ENCODE measurements at regions not wholly inside any gene's neighbourhood (a gene's known extent, or its start where the extent isn't known, plus 50 kb on each side); places are given as distances from the start of the nearest gene placed in this dataset.
"Not testable (repeated sequence)": the region's sequence is repeated elsewhere in the genome, so short reads cannot be mapped to it uniquely, and the experiment has no call there.

DNA sequence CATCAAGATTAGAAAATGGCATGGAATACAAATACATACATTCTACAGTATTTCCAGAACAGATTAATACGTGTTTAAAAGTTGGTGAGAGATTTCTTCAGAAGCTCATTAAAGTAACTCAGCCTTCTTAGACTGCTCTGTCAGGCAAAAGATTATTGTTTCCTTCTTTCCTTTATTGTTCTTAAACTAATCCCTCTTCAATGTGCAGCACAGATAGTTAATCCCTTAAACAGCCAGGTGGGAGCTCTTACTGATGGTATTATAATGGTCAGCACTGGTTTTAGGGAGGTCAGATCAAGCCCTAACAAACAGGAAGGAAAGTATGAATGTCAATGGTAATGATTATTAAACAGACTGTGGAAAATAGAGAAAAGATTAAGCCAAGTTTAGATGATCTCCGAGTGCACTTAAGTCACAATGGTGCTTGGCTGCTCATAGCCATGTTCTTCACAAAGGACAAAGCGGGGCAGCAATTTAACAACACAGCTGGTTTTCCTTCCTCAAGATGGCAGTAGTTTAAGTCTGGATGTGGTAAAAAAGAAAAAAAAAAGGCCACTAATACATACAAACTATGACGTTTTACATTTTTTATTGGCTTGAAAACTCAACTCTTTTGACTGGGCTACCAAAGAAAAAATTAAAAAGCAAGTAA, 992.6 kb downstream of the PCDH9 start:
- no peak for DNase-seq

- no peak for DNase-seq
These were observed 996.0 kb downstream of the PCDH9 start for GRCh38 chr13:66234159-66234558.

- DNase-seq: not testable (repeated sequence)
These were observed 998.2 kb downstream of the PCDH9 start for GRCh38 chr13:66231958-66232357.

DNA sequence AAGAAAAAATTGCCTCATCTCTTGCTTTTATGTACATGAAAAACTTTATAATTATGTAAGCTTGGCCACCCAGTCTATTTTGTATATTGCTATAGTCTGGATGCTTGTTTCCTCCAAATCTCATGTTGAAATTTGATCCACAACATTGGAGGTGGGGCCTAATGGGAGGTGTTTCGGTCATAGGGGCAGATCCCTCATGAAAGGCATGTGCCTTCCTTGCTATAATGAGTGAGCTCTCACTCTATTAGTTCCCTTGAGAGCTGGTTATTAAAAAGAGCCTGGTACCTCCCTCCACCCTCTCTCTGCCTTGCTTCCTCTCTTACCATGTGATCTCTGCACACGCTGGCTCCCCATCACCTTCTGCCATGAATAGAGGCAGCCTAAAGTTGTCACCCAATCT, 1005.1 kb downstream of the PCDH9 start:
- DNase-seq: no peak

GRCh38 chr13:66224663-66225062, 1005.5 kb downstream of the PCDH9 start:
- DNase-seq: no peak

DNA sequence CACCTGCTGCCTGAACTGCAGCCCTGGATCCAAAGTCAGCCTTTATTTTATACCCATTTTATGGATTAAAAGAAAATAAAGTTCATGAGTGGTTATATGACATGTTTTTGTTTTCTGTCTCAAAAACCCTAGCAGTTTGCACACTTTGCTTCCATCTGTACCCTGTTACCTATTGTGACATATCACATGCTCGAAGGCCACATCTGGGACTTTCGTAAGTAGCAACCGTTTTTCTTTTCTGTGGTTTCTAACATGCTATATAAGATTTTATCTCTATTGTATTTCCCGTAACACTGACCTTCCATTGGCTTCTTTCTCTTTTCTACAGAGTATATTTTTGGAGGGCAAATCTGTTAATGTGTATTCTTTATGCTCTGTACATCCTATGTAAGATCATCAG, 1007.2 kb downstream of the PCDH9 start:
- no peak for DNase-seq

GRCh38 chr13:66222127-66222526, 1008.0 kb downstream of the PCDH9 start:
- no peak for DNase-seq

DNA sequence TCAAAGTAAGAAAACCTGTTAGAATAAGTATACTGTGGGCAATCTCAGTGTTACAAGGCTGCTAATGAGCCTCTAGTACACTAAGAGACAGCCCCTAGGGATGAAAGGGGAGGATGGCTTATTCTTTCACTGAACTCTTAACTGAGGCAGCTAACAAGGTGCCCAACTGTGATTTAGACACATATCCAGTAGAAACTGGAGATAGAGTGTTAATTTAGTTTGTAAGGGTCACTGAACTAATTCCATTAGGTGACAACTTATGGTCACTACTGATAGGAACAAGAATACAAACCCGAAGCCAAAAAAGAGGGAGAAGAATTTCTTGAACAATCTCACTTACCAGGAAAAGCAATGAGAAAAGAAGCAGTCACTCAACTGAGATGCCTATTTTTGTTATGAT, 1010.6 kb downstream of the PCDH9 start:
- DNase-seq: no peak

DNA sequence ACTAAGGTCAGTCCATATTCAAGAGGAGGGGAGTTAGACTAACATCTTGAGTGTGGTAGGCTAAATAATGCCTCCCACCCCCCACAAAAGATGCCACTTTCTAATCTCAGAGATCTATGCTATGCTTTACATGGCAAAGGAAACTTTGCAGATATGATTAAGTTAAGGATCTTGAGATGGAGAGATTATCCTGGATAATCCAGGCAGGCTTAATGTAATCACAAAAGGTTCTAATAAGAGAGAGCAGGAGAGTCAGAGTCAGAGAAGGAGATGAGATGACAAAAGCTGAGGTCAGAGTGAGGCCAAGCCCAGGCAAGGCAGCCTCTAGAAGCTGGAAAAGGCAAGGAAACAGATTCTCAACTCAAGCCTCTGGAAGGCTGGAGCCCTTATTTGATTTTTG, 1011.6 kb downstream of the PCDH9 start:
- DNase-seq: no peak

GRCh38 chr13:66216728-66217127, 1013.4 kb downstream of the PCDH9 start:
- DNase-seq: no peak

DNA sequence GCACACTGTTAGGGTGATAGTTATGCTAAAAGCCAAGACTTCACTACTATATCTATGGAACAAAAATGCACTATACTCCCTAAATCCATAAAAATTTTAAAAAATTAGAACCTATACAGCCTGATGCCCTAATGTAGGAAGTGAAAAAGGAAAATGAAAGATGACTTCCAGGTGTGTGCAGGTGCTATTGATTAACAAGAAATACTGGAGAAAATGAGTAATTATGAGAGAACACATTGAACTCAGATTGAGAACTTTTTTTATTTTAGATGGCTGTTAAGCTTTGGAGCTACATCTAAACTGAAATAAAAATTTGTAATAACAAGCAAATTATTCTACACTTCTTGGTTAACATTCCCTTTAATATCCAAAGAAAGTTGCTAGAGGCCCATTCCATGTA, 1015.7 kb downstream of the PCDH9 start:
- DNase-seq: no peak

- DNase-seq: no peak
These were observed 1017.6 kb downstream of the PCDH9 start for GRCh38 chr13:66212511-66212910.

DNA sequence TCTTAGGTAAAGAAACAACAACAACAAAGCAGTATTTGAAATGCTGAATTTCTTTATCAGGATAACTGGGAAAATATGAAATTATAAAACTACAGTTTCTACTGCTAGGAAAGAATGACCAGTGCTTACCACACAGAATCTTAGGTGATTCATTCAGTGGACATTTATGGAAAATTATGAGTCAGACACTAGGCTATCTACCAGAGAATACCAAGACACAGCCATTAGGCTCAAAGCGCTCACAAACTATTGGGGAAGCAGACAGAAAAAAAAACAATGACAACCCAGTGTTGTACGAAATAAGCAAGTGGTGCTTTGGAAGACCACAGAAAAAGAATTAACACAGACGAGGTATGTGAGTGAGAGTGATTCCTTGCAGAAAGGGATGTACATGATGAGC, 1019.5 kb downstream of the PCDH9 start:
- DNase-seq: no peak

DNA sequence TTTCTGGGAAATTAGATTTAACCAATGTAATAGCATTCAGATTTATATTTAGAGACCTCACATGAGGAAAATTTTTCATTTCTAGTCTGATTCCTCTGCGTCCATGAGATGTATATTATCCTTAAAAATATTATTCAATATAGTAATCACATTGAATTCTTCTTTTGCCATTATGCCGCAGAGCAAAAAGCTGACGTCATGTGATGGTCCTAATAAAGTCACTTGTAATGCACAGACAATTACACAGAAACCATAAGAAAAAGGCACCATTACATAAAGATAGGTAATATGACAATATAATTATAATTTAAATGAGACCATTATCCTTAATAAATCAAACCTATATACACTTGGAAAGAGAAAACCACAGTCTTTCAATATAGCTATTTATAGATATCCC, 1021.5 kb downstream of the PCDH9 start:
- DNase-seq: no peak

DNA sequence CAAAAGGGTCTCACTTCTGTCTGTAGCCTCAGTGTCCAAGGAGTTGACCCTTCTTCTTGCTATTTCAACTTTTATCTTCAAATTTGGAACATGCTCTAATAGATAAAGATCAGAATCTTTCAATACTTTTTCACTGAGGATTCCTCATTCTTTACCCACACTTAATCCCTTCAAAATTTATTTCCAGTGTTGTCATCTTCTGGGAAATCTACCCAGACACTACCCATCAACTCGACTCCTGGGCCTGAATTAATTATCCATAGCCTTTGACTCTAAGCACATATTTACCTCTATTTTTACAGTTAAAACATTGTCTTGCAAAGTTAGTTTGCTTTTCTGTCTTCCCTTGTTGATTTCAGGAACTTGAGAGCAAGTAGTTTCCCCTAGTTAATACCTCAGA, 1022.5 kb downstream of the PCDH9 start:
- DNase-seq: no peak

GRCh38 chr13:66205807-66206206, 1024.3 kb downstream of the PCDH9 start:
- DNase-seq: no peak

DNA sequence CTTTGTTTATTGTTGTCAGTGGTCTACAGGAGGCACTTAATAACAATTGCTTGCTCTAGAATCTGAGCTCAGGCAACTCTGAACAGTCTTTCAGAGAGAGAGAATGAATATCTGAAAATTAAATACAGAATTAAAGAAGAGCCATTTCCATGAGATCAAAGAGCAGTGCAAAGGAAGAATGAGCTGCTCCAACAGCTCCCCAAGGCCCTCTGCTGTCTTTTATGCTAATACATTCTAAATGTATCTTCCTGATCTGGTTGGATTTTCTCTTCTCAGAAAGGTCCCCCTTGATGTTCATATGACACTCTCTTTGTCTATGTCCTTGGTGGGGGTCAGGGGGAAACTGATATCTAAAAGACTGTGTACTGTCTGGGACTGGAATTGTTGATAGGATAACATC, 1029.6 kb downstream of the PCDH9 start:
- no peak for DNase-seq

DNA sequence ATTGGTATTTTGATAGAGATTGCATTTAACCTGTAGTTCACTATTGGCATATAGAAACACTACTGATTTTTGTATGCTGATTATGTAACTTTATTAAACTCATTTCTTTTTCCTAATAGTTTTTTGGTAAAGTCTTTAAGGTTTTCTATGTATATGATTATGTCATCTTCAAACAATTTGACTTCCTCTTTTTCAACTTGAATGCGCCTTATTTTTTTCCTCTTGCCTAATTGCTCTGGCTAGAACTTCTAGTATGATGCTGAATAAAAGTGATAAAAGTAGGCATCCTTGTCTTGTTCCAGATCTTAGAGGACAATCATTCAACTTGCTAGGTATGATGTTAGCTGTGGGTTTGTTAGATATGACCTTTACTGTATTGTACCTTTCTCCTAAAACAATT, 1034.9 kb downstream of the PCDH9 start:
- DNase-seq: peak in 1 of 4 experiments; percentile 1

DNA sequence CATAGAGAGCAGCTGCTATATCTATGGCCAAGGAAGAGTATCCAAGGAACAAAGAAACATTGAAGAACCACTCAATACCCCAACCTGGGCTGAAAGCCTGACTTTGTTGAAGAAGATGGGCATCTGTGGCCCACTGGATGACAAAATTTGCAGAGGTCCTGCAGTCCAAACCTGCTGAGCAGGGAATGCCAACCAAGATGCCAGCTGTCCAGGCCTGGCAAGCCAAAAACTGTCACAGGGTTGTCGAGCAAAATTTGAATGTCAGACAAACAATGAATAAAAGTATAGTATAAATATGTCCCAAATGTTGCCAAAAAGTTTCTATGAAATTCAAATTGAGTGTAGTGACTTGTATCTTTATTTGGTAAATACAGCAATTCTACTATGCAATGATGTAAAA, 1040.2 kb downstream of the PCDH9 start:
- no peak for DNase-seq

- no peak for DNase-seq
These were observed 1049.3 kb downstream of the PCDH9 start for GRCh38 chr13:66180836-66181235.

- no peak for DNase-seq
These were observed 1058.2 kb downstream of the PCDH9 start for GRCh38 chr13:66171920-66172319.

DNA sequence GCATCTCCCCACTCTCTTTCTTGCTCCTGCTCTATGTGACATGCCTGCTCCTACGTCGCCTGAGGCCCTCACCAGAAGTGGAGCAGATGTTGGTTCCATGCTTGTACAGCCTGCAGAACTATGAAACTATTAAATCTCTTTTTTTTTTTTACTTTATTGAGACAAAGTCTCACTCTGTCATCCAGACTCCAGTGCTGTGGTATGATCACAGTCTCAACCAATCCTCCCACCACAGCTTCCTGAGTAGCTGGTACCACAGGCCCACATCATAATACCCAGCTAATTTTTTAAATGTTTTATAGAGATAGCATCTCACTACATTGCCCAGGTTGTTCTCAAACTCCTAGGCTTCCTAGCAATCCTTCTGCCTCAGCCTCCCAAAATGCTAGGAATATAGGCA, 1067.7 kb downstream of the PCDH9 start:
- DNase-seq: no peak

- no peak for DNase-seq
These were observed 1070.6 kb downstream of the PCDH9 start for GRCh38 chr13:66159511-66159910.

DNA sequence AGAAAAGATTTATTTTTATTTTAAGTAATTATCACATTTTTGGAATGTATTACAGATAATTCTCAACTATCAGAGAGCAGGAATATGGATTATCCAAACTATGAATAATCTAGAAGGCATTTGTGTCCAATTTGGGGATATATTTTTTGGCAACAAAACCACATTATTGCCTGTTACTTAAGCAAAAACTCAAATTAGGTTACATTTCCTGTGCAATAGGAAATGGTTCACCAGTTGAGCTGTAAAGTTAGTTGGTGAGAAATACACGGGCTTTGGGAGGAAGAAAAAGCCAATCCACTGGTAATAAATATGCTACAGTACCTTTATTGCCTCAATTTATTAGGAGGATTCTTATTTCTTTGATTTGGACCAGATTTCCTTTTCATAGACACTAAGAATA, 1075.2 kb downstream of the PCDH9 start:
- no peak for DNase-seq

GRCh38 chr13:66154354-66154753, 1075.8 kb downstream of the PCDH9 start:
- DNase-seq: no peak

All from suppressor macrophage (primary cell).